HEK293T (cell line): ENCODE measurements at regions not wholly inside any gene's neighbourhood (a gene's known extent, or its start where the extent isn't known, plus 50 kb on each side); places are given as distances from the start of the nearest gene placed in this dataset.

Source experiments
- ELF4 ChIP-seq: fragments of 450-650 bp; IDR thresholded peaks from 2 replicates; pipeline ENCODE4 v1.6.1; 2017; ENCODE audit warnings: antibody characterized with exemption
- FOXK2 ChIP-seq: fragments of 450-650 bp; IDR thresholded peaks from 2 replicates; pipeline ENCODE4 v1.6.1; 2016; ENCODE audit warnings: mild to moderate bottlenecking
- FOXM1 ChIP-seq: fragments of 450-650 bp; IDR thresholded peaks from 2 replicates; pipeline ENCODE4 v1.6.1; 2017; ENCODE audit warnings: mild to moderate bottlenecking, borderline replicate concordance
- HDGF ChIP-seq: fragments of 450-650 bp; IDR thresholded peaks from 2 replicates; pipeline ENCODE4 v1.6.1; 2017; ENCODE audit warnings: antibody characterized with exemption, borderline replicate concordance
- L3MBTL2 ChIP-seq: fragments of 450-650 bp; conservative IDR thresholded peaks from 2 replicates; pipeline ENCODE4 v1.6.1; 2016; ENCODE audit warnings: mild to moderate bottlenecking
- NFRKB ChIP-seq: fragments of 450-650 bp; IDR thresholded peaks from 2 replicates; pipeline ENCODE4 v1.6.1; 2016; ENCODE audit warnings: mild to moderate bottlenecking, moderate library complexity
- PKNOX1 ChIP-seq: fragments of 450-650 bp; IDR thresholded peaks from 2 replicates; pipeline ENCODE4 v1.6.1; 2016
- SP1 ChIP-seq: fragments of 450-650 bp; IDR thresholded peaks from 2 replicates; pipeline ENCODE4 v1.6.1; 2017
- SUZ12 ChIP-seq: fragments of 450-650 bp; IDR thresholded peaks from 2 replicates; pipeline ENCODE4 v1.6.1; 2016; ENCODE audit warnings: mild to moderate bottlenecking
- TARDBP ChIP-seq: fragments of 450-650 bp; IDR thresholded peaks from 2 replicates; pipeline ENCODE4 v1.6.1; 2016
- ZNF384 ChIP-seq: fragments of 450-650 bp; IDR thresholded peaks from 2 replicates; pipeline ENCODE4 v1.6.1; 2016

- TF ChIP-seq NFRKB (no peak), L3MBTL2 (no peak), PKNOX1 (no peak), SP1 (no peak), ELF4 (no peak), FOXM1 (no peak), TARDBP (no peak), HDGF (no peak), FOXK2 (no peak), SUZ12 (no peak), ZNF384 (no peak)
Measured at GRCh38 chr16:63410594-63410993, 1374.4 kb upstream of the CDH8 start.
